ENCODE measurements at regions not wholly inside any gene's neighbourhood (a gene's known extent, or its start where the extent isn't known, plus 50 kb on each side); places are given as distances from the start of the nearest gene placed in this dataset.
"Not testable (repeated sequence)": the region's sequence is repeated elsewhere in the genome, so short reads cannot be mapped to it uniquely, and the experiment has no call there.

DNA sequence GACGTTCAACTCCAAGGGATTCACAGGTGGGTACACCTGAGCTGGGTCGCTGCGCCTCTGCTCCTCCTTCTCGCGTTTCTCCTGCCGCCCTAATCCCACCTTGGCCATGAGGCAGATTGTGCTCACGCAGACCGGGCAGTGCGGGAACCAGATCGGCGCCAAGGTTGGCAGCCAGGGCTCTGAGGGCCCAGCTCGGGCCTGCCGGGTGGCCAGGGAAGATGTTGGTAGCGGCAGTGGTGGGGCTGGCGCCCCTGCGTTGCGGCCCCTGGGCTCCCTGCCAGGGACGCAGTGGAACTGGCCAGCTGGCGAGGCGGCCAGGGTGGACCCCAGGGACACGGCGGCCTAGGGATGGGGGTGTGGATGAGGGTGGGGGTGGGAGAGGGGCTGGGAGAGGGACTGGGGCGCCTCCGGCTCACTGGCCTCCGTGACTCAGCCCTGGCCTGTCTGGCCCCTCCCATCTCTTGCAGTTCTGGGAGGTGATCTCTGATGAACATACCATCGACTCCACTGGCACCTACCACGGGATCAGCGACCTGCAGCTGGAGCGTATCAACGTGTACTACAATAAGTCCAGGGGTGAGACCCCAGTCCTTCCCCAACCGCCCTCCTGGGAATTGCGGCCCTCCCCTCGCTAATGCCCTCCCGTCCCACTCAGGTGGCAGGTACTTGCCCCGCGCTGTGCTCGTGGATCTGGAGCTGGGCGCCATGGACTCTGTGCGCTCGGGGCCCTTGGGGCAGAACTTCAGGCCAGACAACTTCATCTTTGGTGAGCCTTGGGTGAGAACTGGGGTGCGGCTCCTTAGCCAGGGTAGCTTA lies 114.9 kb upstream of the ALG10B start:
- Histone ChIP-seq H3K36me3 (ENCODE audit: control insufficient read depth, insufficient read depth, low read length) (no peaks in the 10 kb centered on the region), H3K4me3 (ENCODE audit: low read depth, low read length) (no peak overlapping the region), H3K27me3 (ENCODE audit: control insufficient read depth, insufficient read depth, low read length) (no peaks in the 10 kb centered on the region)
- FAIRE-seq (no peak), DNase-seq (ENCODE audit: low read depth) (no peak)
- TF ChIP-seq, protein P1, sequence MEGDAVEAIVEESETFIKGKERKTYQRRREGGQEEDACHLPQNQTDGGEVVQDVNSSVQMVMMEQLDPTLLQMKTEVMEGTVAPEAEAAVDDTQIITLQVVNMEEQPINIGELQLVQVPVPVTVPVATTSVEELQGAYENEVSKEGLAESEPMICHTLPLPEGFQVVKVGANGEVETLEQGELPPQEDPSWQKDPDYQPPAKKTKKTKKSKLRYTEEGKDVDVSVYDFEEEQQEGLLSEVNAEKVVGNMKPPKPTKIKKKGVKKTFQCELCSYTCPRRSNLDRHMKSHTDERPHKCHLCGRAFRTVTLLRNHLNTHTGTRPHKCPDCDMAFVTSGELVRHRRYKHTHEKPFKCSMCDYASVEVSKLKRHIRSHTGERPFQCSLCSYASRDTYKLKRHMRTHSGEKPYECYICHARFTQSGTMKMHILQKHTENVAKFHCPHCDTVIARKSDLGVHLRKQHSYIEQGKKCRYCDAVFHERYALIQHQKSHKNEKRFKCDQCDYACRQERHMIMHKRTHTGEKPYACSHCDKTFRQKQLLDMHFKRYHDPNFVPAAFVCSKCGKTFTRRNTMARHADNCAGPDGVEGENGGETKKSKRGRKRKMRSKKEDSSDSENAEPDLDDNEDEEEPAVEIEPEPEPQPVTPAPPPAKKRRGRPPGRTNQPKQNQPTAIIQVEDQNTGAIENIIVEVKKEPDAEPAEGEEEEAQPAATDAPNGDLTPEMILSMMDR (IDR thresholded peaks at IDR 0.05; ENCODE audit: insufficient read depth, low read length, severe bottlenecking) = no peak

DNA sequence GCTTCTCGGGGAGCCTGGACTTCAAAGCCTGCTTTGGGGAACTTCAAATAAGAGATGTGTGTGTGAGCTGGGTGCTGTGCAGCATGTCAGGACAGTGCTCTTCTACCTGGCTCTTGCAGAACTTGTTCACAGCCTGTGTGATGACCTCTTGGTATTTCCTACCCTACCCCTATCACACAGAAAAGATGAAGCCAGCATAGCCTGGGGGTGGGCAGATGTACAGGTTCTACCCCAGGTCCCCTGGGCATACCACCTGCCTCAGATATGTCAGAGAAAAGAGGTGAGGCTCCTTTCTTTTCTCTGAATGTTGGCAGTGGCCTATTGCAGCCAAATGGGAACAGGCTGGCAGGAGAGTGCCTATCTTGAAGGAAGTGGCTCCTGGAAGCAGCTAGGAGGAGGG lies 111.7 kb upstream of the ALG10B start:
- no peaks in the 10 kb centered on the region for H3K36me3 ChIP-seq (ENCODE audit: control insufficient read depth, insufficient read depth, low read length)
- no peaks in the 10 kb centered on the region for H3K27me3 ChIP-seq (ENCODE audit: control insufficient read depth, insufficient read depth, low read length)
- DNase-seq (ENCODE audit: low read depth) = no peak
- no peak for FAIRE-seq
- TF ChIP-seq, protein P1 (IDR thresholded peaks at IDR 0.05; ENCODE audit: insufficient read depth, low read length, severe bottlenecking) = no peak
- no peak overlapping the region for H3K4me3 ChIP-seq (ENCODE audit: low read depth, low read length)

DNA sequence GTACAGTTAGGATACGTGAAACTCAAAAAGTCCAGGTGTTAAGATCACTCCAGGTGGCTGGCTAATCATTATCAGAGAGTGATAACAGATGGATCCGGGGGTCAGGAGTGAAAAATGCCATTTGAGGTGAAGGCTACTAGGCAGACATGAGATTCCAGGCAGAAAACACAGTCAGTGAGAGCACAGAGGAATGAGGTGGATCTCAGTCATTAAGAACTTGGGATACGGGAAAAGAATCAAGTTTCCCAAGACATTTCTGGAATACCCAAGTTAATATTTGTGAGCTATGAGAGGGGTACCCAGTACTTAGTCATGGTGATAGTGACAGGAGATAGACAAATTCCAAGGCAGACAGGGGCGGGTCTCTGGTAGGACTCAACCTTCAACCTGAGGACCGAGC lies 94.6 kb upstream of the ALG10B start:
- H3K36me3 ChIP-seq (ENCODE audit: control insufficient read depth, insufficient read depth, low read length) = no peaks in the 10 kb centered on the region
- no peak for FAIRE-seq

DNA sequence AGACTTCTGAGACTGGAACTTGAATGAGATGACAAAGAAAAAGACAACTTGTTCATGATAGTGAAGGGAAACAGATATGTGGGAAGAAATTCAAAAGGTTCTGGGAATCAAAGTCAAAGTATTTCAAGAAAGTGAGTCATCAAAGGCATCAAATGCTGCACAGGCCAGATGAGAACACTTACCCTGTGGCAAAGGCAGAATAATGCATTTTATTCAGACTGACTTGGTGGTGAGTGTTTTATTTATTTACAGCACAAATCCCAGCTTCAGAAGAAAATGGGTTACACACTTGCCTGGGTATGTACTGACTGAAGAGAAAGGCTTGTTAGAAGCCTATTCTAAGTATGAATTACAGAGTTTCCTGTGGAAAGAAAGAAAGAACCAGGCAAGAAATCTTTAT lies 78.2 kb upstream of the ALG10B start:
- FAIRE-seq (peak; percentile 13), DNase-seq (ENCODE audit: low read depth) (peak; percentile 56)
- H3K27me3 ChIP-seq (ENCODE audit: control insufficient read depth, insufficient read depth, low read length); H3K36me3 ChIP-seq (ENCODE audit: control insufficient read depth, insufficient read depth, low read length); H3K4me3 ChIP-seq (ENCODE audit: low read depth, low read length): not testable (repeated sequence)

More for the DNA sequence above, 94.6 kb upstream of the ALG10B start:
- Histone ChIP-seq H3K4me3 (ENCODE audit: low read depth, low read length) (no peak overlapping the region), H3K27me3 (ENCODE audit: control insufficient read depth, insufficient read depth, low read length) (no peaks in the 10 kb centered on the region)
- no peak for DNase-seq (ENCODE audit: low read depth)
- TF ChIP-seq, protein P1 (IDR thresholded peaks at IDR 0.05; ENCODE audit: insufficient read depth, low read length, severe bottlenecking) = no peak

DNA sequence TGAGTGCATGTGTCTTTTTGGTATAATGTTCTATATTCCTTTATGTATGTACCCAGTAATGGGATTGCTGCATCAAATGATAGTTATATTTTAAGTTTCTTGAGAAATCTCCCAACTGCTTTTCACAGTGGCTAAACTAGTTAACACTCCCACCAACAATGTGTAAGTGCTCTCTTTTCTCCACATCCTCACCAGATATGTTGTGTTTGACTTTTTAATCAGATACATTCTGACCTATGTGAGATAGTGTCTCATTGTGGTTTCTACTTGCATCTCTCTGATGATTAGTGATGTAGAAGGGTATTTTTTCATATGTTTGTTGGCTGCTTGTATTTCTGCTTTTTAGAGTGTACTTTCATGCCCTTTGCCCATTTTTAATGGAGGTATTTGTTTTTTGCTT lies 62.8 kb upstream of the ALG10B start:
- DNase-seq (ENCODE audit: low read depth) (no peak), FAIRE-seq (no peak)
- Histone ChIP-seq H3K27me3 (ENCODE audit: control insufficient read depth, insufficient read depth, low read length) (no peaks in the 10 kb centered on the region), H3K4me3 (ENCODE audit: low read depth, low read length) (no peak overlapping the region), H3K36me3 (ENCODE audit: control insufficient read depth, insufficient read depth, low read length) (no peaks in the 10 kb centered on the region)
- TF ChIP-seq, protein P1 (IDR thresholded peaks at IDR 0.05; ENCODE audit: insufficient read depth, low read length, severe bottlenecking) = no peak

DNA sequence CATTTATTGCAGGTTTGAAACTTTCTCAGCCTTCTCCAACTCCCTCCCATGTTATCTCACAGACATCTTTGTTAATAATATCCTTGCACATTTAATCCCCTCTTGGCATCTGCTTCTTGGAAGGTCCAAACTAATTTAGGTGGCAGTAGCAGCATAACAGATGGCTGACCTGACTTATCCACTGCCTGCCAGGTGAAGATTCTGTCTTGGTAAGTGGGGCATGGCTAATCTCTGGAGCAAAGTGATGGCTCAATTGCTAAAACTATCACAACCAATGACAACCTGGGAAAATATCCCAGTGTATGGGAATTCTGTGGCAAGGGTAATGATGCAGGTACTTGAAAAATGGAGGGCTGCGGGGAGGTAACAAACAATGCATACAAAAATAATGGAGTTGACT lies 58.2 kb upstream of the ALG10B start:
- Histone ChIP-seq H3K27me3 (ENCODE audit: control insufficient read depth, insufficient read depth, low read length) (no peaks in the 10 kb centered on the region), H3K4me3 (ENCODE audit: low read depth, low read length) (no peak overlapping the region), H3K36me3 (ENCODE audit: control insufficient read depth, insufficient read depth, low read length) (no peaks in the 10 kb centered on the region)
- DNase-seq (ENCODE audit: low read depth) (no peak), FAIRE-seq (peak; percentile 62)
- TF ChIP-seq, protein P1 (IDR thresholded peaks at IDR 0.05; ENCODE audit: insufficient read depth, low read length, severe bottlenecking) = no peak

Data from bronchial epithelial cell (primary cell).